Esophagus squamous epithelium (tissue), 5 donors: ENCODE measurements at regions not wholly inside any gene's neighbourhood (a gene's known extent, or its start where the extent isn't known, plus 50 kb on each side); places are given as distances from the start of the nearest gene placed in this dataset.

Experiments used
- DNase-seq: peaks from one replicate; lab custom pipeline; 2025; lab: John Stamatoyannopoulos, UW
- H3K27ac ChIP-seq, 4 donors: fragments of 200-600 bp; sonication (generic); one replicate each; pipeline ENCODE4 v1.5.1; 2016 to 2019; ENCODE audit warnings: mild to moderate bottlenecking in 1 of 4
- H3K27me3 ChIP-seq, 4 donors: fragments of 200-600 bp; sonication (generic); 1 replicate in 3 of 4; 2 replicates in 1 of 4; pipeline versions ENCODE4 v1.5.1 to v1.6.0; 2017 to 2021; ENCODE audit warnings: antibody characterized with exemption in 1 of 4
- H3K36me3 ChIP-seq, 3 donors: fragments of 200-600 bp; sonication (generic); one replicate each; pipeline ENCODE4 v1.5.1; 2016 to 2019
- H3K4me1 ChIP-seq, 3 donors: fragments of 200-600 bp; sonication (generic); one replicate each; pipeline ENCODE4 v1.5.1; 2017 to 2019
- H3K4me3 ChIP-seq, 4 donors: fragments of 200-600 bp; sonication (generic); 1 replicate in 3 of 4; 2 replicates in 1 of 4; pipeline ENCODE4 v1.5.1; 2016 to 2019; ENCODE audit warnings: mild to moderate bottlenecking in 2 of 4, moderate library complexity in 1 of 4
- H3K9me3 ChIP-seq, 3 donors: fragments of 200-600 bp; sonication (generic); one replicate each; pipeline ENCODE4 v1.5.1; 2016 to 2019
- POLR2A ChIP-seq, 4 donors: fragments of 450-650 bp; IDR thresholded peaks; one replicate each; pipeline ENCODE4 v1.6.1; 2017; ENCODE audit warnings: antibody characterized with exemption in 4 of 4, mild to moderate bottlenecking in 4 of 4, moderate library complexity in 3 of 4
- WGBS, 2 donors: methylation state at CpG; one replicate each; pipeline ENCODE4 v1.1.5; 2018; 5-methylcytosine and 5-hydroxymethylcytosine counted together
- intact Hi-C: fragments of 100-400 bp; cut with DNase I; formaldehyde crosslinking; loops from one replicate; pipeline ENCODE4 v1.15.0; 2022
- TF ChIP-seq, protein P1 (sequence below), 6 experiments: fragments of 450-650 bp in 4 of 6; fragments of 200-600 bp in 2 of 6; sonication (generic) in 2 of 6; IDR thresholded peaks; one replicate each; pipeline ENCODE4 v1.5.1; 2016 to 2019; ENCODE audit warnings: antibody characterized with exemption in 6 of 6, mild to moderate bottlenecking in 4 of 6, moderate library complexity in 4 of 6
- donor health status: DM: yes; HTN: yes; CAD: no.

DNA sequence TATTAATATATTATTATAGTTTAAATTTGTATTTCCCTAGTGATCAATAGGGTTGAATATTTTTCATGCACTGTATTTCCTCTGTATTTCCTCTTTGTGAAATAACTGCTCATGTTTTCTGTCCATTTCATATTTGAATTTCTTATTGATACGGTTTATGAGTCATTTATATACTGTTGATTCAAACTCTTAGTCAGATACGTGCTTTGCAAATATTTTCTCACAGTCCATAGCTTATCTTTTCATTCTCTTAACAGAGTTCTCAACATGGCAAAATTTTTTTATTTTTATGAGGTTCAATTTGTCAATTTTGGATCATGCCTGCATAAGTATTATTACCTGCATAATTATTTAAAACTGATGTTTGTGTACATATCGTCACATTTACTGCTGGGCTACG, 329.6 kb downstream of the HAO1 start:
- Histone ChIP-seq H3K27ac (no peak overlapping the region), H3K9me3 (no peaks in the 10 kb centered on the region), H3K4me1 (no peaks in the 10 kb centered on the region), H3K4me3 (no peak overlapping the region), H3K36me3 (no peaks in the 10 kb centered on the region), H3K27me3 (no peaks in the 10 kb centered on the region)
- no peak for TF ChIP-seq POLR2A (IDR thresholded peaks at IDR 0.05)
- TF ChIP-seq, protein P1, sequence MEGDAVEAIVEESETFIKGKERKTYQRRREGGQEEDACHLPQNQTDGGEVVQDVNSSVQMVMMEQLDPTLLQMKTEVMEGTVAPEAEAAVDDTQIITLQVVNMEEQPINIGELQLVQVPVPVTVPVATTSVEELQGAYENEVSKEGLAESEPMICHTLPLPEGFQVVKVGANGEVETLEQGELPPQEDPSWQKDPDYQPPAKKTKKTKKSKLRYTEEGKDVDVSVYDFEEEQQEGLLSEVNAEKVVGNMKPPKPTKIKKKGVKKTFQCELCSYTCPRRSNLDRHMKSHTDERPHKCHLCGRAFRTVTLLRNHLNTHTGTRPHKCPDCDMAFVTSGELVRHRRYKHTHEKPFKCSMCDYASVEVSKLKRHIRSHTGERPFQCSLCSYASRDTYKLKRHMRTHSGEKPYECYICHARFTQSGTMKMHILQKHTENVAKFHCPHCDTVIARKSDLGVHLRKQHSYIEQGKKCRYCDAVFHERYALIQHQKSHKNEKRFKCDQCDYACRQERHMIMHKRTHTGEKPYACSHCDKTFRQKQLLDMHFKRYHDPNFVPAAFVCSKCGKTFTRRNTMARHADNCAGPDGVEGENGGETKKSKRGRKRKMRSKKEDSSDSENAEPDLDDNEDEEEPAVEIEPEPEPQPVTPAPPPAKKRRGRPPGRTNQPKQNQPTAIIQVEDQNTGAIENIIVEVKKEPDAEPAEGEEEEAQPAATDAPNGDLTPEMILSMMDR (IDR thresholded peaks at IDR 0.05): no peak
- DNase-seq: no peak
- intact Hi-C loops: no loop called here
- WGBS, 2 donors: 47 to 61% methylated on average over 4 of the region's 4 CpGs

DNA sequence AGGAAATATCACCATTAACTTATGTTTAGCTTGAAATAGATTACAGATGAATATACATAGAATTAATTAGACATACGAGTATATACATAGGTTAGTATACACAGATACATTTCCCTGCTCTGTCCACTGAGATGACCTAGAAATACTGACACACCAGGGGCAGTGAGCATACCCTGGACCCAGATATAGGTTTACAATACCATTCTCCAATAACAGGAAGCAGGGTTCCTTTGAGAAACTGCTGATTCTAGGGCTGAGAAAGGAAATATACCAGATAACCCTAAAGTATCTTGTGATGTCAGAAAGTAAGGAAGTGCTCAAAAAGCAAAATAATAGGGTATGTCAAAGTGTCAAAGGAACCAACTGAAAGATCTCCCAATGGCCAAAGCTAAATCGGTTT, 322.5 kb downstream of the HAO1 start:
- 63 to 77% methylated on average over 2 of the region's 2 CpGs for WGBS, 2 donors
- intact Hi-C loops: no loop called here

DNA sequence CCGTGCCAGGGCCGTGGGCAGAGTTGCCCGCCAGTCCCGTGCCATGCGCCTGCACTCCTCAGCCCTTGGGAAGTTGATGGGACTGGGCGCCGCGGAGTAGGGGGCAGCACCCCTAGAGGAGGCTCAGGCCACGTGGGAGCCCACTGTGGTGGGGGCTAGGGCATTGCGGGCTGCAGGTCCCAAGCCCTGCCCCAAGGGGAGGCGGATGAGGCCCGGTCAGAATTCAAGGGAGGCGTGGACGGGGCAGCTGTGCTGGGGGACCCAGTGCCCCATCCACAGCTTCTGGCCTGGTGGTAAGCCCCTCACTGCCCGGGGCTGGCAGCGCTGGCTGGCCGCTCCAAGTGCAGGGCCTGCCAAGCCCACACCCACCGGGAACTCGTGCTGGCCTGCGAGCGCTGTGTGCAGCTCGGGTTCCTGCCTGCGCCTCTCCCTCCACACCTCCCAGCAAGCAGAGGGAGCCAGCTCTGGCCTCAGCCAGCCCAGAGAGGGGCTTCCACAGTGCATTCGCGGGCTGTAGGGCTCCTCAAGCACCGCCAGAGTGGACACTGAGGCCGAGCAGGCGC, 317.8 kb downstream of the HAO1 start:
- no peak for DNase-seq
- Histone ChIP-seq H3K9me3 (no peaks in the 10 kb centered on the region), H3K4me1 (no peaks in the 10 kb centered on the region), H3K36me3 (no peaks in the 10 kb centered on the region), H3K27me3 (no peaks in the 10 kb centered on the region), H3K27ac (no peak overlapping the region), H3K4me3 (no peak overlapping the region)
- TF ChIP-seq, protein P1 (IDR thresholded peaks at IDR 0.05): no peak
- TF ChIP-seq POLR2A (IDR thresholded peaks at IDR 0.05): no peak
- 90% methylated on average over 5 to 7 of the region's 28 CpGs for WGBS, 2 donors
- intact Hi-C loops: no loop called here

More for the DNA sequence above, 322.5 kb downstream of the HAO1 start:
- Histone ChIP-seq H3K27me3 (no peaks in the 10 kb centered on the region), H3K4me3 (no peak overlapping the region), H3K4me1 (no peaks in the 10 kb centered on the region), H3K9me3 (no peaks in the 10 kb centered on the region), H3K27ac (no peak overlapping the region), H3K36me3 (no peaks in the 10 kb centered on the region)
- no peak for TF ChIP-seq POLR2A (IDR thresholded peaks at IDR 0.05)
- TF ChIP-seq, protein P1 (IDR thresholded peaks at IDR 0.05): no peak
- no peak for DNase-seq

DNA sequence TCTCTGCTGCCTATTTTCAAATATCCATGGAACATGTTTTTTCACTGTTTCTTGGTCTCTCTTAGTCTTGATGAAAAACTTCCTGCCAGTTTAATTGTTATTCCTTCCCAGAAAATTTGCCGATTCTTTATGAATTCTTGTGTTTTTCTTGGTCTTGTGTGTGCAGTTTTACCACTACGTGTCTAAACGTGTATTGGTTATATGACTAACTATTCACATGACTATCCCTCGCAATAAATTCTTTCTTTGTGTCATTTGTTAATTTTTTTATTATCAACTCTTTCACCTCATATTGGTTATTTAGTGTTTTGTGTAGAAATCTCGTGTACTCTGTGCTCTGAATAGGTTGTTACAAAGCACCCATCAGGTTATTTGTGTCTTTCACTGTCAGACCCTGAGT, 315.4 kb downstream of the HAO1 start:
- no peak for TF ChIP-seq POLR2A (IDR thresholded peaks at IDR 0.05)
- TF ChIP-seq, protein P1 (IDR thresholded peaks at IDR 0.05): no peak
- Histone ChIP-seq H3K27ac (no peak overlapping the region), H3K9me3 (no peaks in the 10 kb centered on the region), H3K4me3 (no peak overlapping the region), H3K27me3 (no peaks in the 10 kb centered on the region), H3K4me1 (no peaks in the 10 kb centered on the region), H3K36me3 (no peaks in the 10 kb centered on the region)
- no peak for DNase-seq
- 25 to 71% methylated on average over 5 of the region's 5 CpGs for WGBS, 2 donors
- intact Hi-C loops: no loop called here

DNA sequence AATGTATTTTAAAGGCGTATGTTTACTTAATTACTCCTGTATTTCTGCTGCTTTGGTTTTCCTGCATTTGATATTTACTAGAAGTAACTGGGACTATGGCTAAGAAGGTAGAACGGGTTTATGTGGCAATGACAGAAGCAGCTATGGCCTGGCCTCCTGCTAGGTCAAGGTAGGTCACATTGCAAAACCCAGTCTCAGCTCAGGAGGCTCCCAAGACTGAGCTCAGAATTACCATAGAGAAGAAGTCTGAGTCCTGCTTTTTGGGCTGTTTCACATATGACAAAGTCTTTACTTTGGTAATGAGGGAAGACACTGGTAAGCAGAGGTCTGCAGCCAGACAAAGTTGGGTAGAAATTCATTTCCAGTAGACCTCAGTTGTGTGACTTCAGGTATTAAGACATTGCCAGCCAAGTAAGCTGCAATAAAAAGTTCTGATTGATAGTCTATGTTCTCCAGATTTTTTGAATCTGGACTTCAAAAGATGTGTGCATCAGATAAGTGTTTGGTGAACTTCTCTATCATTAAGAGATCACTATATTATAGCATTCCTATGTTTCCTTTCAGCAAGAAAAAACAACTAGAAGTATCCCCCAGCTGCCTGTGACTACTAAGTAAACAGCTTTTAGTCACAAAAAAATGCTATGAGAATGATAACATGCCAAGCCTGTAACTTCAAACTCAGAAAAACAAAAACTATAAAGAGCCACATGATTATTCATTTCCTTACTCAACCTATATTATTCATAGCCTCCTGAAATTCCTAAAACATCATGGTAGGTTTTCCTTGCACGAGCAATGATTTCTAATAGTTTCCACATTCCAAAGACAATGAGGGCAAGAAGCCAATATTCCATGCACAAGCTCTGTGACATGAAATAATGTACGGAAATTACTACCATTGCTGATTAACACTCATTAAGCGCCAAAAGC, 312.3 kb downstream of the HAO1 start:
- H3K27ac ChIP-seq: no peak overlapping the region
- DNase-seq: no peak
- 48 to 55% methylated on average over 5 of the region's 5 CpGs for WGBS, 2 donors
- no peaks in the 10 kb centered on the region for H3K4me1 ChIP-seq
- TF ChIP-seq, protein P1 (IDR thresholded peaks at IDR 0.05): no peak
- TF ChIP-seq POLR2A (IDR thresholded peaks at IDR 0.05): no peak
- H3K4me3 ChIP-seq: no peak overlapping the region
- no peaks in the 10 kb centered on the region for H3K36me3 ChIP-seq
- H3K27me3 ChIP-seq: no peaks in the 10 kb centered on the region
- no peaks in the 10 kb centered on the region for H3K9me3 ChIP-seq
- intact Hi-C loops: no loop called here
